K562 (cell line): ENCODE measurements at regions not wholly inside any gene's neighbourhood (a gene's known extent, or its start where the extent isn't known, plus 50 kb on each side); places are given as distances from the start of the nearest gene placed in this dataset.

Source experiments
- ETS1 ChIP-seq: conservative IDR thresholded peaks from 2 replicates; pipeline ENCODE4 v1.6.1; 2011; ENCODE audit warnings: low read depth, mild to moderate bottlenecking, low read length; ENCODE audit not compliant: control insufficient read depth
- FOXP1 ChIP-seq: sonication (generic); formaldehyde crosslinking; IDR thresholded peaks from 2 replicates; pipeline ENCODE4 v1.8.0; 2022; ENCODE audit warnings: mild to moderate bottlenecking, missing genetic modification reagents
- HES1 ChIP-seq: fragments of 450-650 bp; IDR thresholded peaks from 2 replicates; pipeline ENCODE4 v1.6.1; 2016; ENCODE audit warnings: low read depth, mild to moderate bottlenecking, moderate library complexity
- HLTF ChIP-seq: fragments of 450-650 bp; IDR thresholded peaks from 2 replicates; pipeline ENCODE4 v1.6.1; 2016
- JUN ChIP-seq, 2 experiments: sonication (generic) in 1 of 2; formaldehyde crosslinking in 1 of 2; IDR thresholded peaks; 2 replicates each; pipeline versions ENCODE4 v1.6.1 to v1.8.0; 2012 to 2022; ENCODE audit warnings: borderline replicate concordance in 2 of 2, mild to moderate bottlenecking in 2 of 2, improper control_type of control experiment in 1 of 2, low read depth in 1 of 2, low read length in 1 of 2, missing genetic modification reagents in 1 of 2
- JUND ChIP-seq, 2 experiments: IDR thresholded peaks; 2 replicates in 1 of 2; 3 replicates in 1 of 2; pipeline ENCODE4 v1.6.1; 2011; ENCODE audit warnings: borderline replicate concordance in 2 of 2, low read depth in 2 of 2, low read length in 2 of 2, improper control_type of control experiment in 1 of 2, missing biosample characterization in 1 of 2, missing genetic modification characterization in 1 of 2, missing genetic modification reagents in 1 of 2
- KDM4B ChIP-seq, 2 experiments: fragments of 450-650 bp in 1 of 2; sonication (generic) in 1 of 2; IDR thresholded peaks; 2 replicates each; pipeline ENCODE4 v1.6.1; 2016 to 2017; ENCODE audit warnings: borderline replicate concordance in 2 of 2, antibody characterized with exemption in 1 of 2, low read depth in 1 of 2, mild to moderate bottlenecking in 1 of 2
- MAFK ChIP-seq: IDR thresholded peaks from 2 replicates; pipeline ENCODE4 v1.6.1; 2011; ENCODE audit warnings: low read length, improper control_type of control experiment
- MEF2D ChIP-seq: conservative IDR thresholded peaks from 2 replicates; pipeline ENCODE4 v1.6.1; 2016; ENCODE audit warnings: low read depth, missing genetic modification characterization, missing compliant biosample characterization
- RREB1 ChIP-seq: fragments of 250-450 bp; sonication (Bioruptor Pico); IDR thresholded peaks from 2 replicates; pipeline ENCODE4 v1.4.0; 2020
- SLC30A9 ChIP-seq: fragments of 250-450 bp; sonication (Bioruptor Pico); IDR thresholded peaks from 2 replicates; pipeline ENCODE4 v1.8.0; 2022; ENCODE audit warnings: mild to moderate bottlenecking, moderate library complexity
- SRF ChIP-seq, 2 experiments: fragments of 250-450, 450-650 bp in 1 of 2; sonication (Bioruptor Pico) in 1 of 2; sonication (generic) in 1 of 2; formaldehyde crosslinking; IDR thresholded peaks; 2 replicates each; pipeline versions ENCODE4 v1.5.0 to v1.5.1; 2020 to 2022; ENCODE audit warnings: mild to moderate bottlenecking in 1 of 2, missing genetic modification reagents in 1 of 2
- STAT5B ChIP-seq: fragments of 250-450 bp; sonication (Bioruptor Pico); IDR thresholded peaks from 2 replicates; pipeline ENCODE4 v1.8.0; 2021; ENCODE audit warnings: mild to moderate bottlenecking, inconsistent platforms
- TAF1 ChIP-seq: IDR thresholded peaks from 2 replicates; pipeline ENCODE4 v1.6.1; 2011; ENCODE audit warnings: mild to moderate bottlenecking, low read length, moderate library complexity; ENCODE audit not compliant: insufficient read depth, control insufficient read depth, severe bottlenecking; ENCODE audit errors: extremely low read depth
- ZBTB5 ChIP-seq: fragments of 450-650 bp; IDR thresholded peaks from 2 replicates; pipeline ENCODE4 v1.6.1; 2017; ENCODE audit warnings: antibody characterized with exemption
- ZNF174 ChIP-seq: fragments of 250-450 bp; sonication (Bioruptor Pico); IDR thresholded peaks from 2 replicates; pipeline ENCODE4 v1.4.0; 2020; ENCODE audit warnings: mild to moderate bottlenecking
- ZNF175 ChIP-seq: fragments of 200-800 bp; sonication (Bioruptor generic); IDR thresholded peaks from 2 replicates; pipeline ENCODE4 v1.6.1; 2016; ENCODE audit warnings: low read depth, mild to moderate bottlenecking, missing genetic modification characterization, missing compliant biosample characterization
- ZNF644 ChIP-seq: fragments of 200-800 bp; sonication (Bioruptor generic); IDR thresholded peaks from 2 replicates; pipeline ENCODE4 v1.6.1; 2016; ENCODE audit warnings: low read depth, missing genetic modification characterization, missing compliant biosample characterization

GRCh38 chr18:1002653-1003178 is 98.0 kb downstream of the ADCYAP1 start (continued):
- no peak for TF ChIP-seq ETS1
- TF ChIP-seq SRF (CRISPR knock-in tag; IDR thresholded peaks at IDR 0.05), result no peak
- no peak for TF ChIP-seq SLC30A9 (CRISPR knock-in tag)
- no peak for TF ChIP-seq FOXP1 (CRISPR knock-in tag)
- no peak for TF ChIP-seq STAT5B (CRISPR knock-in tag)
- TF ChIP-seq TAF1, result no peak
- no peak for TF ChIP-seq ZNF175
- peak; percentile 96 for TF ChIP-seq JUN (IDR thresholded peaks at IDR 0.05; ENCODE audit: borderline replicate concordance, low read depth, low read length)
- no peak for TF ChIP-seq JUN (CRISPR knock-in tag; IDR thresholded peaks at IDR 0.05; ENCODE audit: borderline replicate concordance)
- TF ChIP-seq ZNF174, result no peak
- no peak for TF ChIP-seq ZBTB5
- no peak for TF ChIP-seq HES1
- TF ChIP-seq JUND (IDR thresholded peaks at IDR 0.05; ENCODE audit: borderline replicate concordance, low read depth, low read length), result peak; percentile 96
- peak; percentile 95; the same call in 2 of the 3 replicates for TF ChIP-seq JUND (tag; IDR thresholded peaks at IDR 0.05; ENCODE audit: borderline replicate concordance, low read depth, low read length)
- TF ChIP-seq MEF2D (tag), result peak; percentile 57
- TF ChIP-seq ZNF644 (tag), result peak; percentile 86
- no peak for TF ChIP-seq KDM4B (IDR thresholded peaks at IDR 0.05; ENCODE audit: borderline replicate concordance in 2 of 2, low read depth in 1 of 2)
- TF ChIP-seq HLTF, result no peak
- peak; percentile 43; the same call in 1 of the 2 replicates for TF ChIP-seq RREB1 (CRISPR knock-in tag)
- TF ChIP-seq MAFK, result peak; percentile 60; the same call in 1 of the 2 replicates
